AG20443 (cell line): ENCODE measurements at regions not wholly inside any gene's neighbourhood (a gene's known extent, or its start where the extent isn't known, plus 50 kb on each side); places are given as distances from the start of the nearest gene placed in this dataset.
A peak's percentile ranks its signal among the peaks of the same experiment; 100 is the strongest.
"Not testable (repeated sequence)": the region's sequence is repeated elsewhere in the genome, so short reads cannot be mapped to it uniquely, and the experiment has no call there.

Experiments used
- DNase-seq: peaks from one replicate; pipeline ENCODE4 v3.0.0; 2012; ENCODE audit warnings: low spot score, mixed read lengths

DNA sequence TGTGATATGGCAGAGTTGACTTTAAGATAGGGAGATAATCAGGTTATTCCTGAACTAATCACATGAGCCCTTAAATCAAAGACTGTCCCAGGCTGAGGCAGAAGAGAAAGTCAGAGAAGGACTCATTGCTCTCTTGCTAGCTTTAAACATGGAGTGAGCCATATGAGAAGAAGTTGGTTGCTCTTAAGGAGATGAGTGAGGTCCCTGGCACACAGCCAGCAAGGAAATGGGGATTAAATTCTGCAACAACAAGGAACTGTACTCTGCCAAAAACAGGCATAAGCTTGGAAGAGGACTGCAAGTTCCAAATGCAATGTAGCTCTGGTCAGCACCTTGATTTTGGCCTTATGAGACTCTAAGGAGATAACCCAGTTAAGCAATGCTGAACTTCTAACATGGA is 457.0 kb downstream of the PLOD2 start:
- no peak for DNase-seq

DNA sequence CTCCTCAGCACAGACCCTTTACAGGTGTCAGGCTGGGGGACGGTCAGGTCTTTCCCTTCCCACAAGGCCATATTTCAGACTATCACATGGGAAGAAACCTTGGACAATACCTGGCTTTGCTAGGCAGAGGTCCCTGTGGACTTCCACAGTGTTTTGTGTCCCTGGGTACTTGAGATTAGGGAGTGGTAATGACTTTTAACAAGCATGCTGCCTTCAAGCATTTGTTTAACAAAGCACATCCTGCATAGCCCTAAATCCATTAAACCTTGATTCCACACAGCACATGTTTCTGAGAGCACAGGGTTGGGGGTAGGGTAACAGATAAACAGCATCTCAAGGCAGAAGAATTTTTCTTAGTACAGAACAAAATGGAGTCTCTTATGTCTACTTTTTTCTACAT is 451.2 kb downstream of the PLOD2 start:
- DNase-seq, result not testable (repeated sequence)

DNA sequence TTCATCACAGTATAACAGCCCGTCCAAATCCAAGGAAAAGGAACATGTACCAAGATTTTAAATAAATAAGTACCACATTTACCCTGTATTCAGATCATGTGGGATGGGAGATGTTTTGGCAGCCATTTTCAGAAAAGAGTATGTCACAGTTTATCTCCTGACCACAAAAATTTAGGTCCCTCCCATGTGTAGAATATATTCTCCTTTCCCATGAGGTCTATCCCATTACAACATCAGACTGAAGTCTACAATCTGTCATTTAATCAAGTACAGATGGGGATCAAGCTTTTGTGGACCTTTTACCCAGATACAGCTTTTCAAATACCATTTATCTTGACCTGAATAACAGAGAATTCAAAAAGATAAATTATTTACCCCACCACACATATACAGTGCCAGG is 444.5 kb downstream of the PLOD2 start:
- DNase-seq, result no peak

DNA sequence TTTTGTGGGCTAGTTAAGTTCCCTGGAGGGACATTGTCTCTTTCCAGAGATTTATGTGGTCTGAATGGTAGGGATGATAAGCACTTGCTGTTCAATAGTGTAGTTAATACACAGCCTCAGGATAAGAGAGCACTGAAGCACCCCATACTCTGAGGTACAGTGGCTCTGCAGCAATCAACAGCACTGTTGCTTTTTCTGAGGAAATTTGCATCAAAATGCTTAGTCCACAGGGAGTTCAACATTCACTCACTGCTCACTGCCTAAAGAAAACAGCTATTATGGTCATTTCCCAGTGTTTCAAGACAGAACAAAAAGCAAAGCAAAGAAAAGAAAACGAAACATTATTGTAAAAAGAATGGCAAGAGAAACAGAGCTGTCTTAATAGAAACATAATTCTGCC is 441.9 kb downstream of the PLOD2 start:
- no peak for DNase-seq

DNA sequence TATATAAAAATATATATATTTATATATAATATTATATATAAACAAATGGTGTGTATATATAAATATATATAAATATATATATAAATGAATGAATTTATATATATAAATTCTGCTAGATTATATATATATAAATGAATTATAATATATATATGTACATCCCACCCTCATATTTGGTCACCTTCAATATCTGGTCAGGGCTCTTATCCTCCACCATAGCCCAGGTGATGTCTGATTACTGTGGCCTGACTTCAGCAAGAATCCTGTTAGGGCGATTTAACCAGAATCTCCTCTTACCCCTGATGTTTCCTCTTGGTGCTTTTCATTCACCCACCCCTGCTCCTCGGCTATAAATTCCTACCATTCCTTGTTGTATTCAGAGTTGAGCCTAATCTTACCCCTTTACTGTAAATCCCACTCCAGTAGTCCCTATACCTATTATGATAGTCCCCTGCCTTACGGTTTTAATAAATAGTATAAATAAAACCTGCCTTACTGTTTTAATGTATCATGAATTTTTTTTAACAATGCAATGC is 439.6 kb downstream of the PLOD2 start:
- DNase-seq, result no peak

DNA sequence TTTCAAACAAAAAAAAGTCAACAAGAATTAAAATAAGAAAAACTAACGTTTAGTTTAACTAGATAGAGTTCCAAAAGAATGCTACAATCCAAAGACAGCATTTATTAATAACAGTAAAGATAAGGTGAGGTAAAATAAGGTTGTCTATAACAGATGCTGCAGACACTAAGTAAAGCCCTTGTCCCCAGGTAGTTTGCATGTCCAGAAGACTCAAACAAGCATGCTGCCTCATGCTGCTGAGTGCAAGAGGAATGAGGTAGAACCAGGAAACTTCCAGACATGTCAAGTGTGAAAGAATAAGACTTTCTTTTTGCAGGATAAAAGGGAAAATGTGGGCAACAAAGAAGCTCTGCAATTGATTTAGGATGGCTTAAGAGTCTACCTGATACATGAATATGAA is 439.2 kb downstream of the PLOD2 start:
- no peak for DNase-seq

DNA sequence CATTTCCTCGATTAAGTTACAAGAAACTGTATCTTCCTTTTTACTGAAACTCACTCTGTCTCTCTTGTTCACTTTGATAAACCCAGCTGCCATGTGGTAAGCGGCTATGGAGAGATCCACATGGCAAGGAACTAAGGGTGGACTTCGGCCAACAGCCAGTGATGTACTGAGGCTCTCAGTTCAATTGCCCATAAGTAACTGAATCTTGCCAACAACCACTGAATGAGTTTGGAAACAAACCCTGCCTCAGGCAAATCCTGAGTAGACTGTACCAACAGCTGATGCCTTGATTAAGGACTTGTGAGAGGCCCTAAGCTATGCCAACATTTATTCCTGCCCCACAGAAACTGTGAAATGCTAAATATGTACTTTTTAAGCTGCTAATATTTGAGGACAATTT is 433.5 kb downstream of the PLOD2 start:
- no peak for DNase-seq

DNA sequence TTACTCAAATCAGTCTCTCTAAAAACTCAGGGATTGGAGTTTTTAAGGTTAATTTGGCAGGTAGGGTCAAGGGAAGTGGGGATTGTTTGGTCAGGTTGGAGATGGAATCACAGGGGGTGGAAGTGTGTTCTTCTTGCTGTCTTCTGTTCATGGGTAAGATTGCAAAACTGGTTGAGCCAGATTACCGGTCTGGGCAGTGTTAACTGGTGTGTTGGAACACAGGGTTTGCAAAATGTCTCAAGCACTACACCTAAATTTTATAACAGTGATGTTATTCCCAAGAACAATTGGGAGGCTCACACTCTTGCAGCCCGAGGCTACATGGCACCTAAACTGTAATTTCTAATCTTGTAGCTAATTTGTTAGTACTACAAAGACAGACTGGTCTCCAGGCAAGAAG is 425.4 kb downstream of the PLOD2 start:
- no peak for DNase-seq

DNA sequence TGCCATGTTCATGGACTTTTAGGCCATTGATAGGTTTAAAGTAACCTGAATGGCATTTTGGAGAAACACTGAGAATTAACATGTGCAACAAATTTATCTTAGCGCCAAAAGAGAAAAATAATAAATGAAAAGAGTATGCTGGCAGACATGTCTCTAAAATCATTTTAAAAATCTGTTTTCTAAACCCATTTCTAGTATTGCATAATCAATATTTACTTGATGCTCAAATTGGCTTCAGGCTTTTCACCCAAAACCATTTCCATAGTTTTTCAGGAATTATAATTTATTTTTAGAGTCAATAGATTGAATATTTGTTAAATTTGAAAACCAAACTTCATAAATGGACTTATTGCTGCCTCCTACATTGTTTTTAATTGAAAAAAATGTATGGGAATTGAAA is 423.0 kb downstream of the PLOD2 start:
- DNase-seq, result no peak

DNA sequence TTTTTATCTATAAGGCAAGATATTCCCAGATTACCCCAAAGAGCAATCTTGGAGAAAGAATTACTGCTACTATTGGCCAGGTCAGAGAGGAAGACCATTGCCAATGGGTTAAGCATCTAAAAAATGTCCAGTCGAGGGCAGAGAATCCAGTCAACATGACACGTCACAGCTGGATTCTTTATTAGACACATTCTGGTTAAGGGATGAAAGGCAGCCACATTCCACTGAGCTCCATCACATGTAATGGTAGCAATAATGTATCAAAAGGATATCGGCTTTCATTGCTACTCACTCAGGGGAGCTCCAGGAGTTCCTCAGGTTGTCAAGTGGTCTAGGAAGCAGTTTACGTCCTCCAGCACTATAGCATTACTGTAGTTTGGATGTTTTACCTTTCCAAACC is 421.1 kb downstream of the PLOD2 start:
- DNase-seq, result peak; percentile 19

DNA sequence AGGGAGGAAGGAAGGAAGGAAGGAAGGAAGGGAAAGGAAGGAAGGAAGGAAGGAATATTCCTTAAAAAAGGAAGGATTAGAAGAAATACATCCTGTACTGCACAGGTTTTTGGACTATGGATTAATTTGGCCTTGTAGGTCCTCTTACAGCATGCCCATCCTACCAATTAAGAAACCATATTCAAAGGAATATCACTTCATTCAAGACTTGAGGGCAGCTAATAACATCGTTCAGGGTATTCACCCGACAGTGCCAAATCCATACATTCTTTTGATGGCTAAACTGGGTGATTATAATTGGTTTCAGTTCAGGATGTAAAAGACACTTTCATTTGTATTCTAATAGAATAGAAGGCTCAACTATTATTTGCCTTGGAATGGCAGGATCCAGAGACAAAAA is 410.3 kb downstream of the PLOD2 start:
- no peak for DNase-seq

DNA sequence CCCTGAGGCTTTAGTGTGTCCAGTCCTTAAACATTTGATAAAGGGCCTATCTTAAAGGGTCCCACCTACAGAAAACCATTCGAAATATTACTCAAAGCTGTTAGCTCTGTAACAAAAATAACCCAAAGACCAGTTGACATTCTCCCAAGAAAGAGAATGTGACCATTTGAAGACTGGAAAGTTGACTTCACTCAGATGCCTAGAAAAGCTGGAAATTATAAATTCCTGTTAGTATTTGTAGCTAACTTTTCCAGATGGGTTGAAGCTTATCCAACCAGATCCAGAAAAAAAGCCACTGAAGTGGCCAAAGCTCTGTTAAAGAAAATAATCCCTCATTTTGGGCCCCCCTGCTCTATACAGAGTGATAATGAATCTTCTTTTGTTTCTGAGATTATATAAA is 408.4 kb downstream of the PLOD2 start:
- DNase-seq, result no peak

DNA sequence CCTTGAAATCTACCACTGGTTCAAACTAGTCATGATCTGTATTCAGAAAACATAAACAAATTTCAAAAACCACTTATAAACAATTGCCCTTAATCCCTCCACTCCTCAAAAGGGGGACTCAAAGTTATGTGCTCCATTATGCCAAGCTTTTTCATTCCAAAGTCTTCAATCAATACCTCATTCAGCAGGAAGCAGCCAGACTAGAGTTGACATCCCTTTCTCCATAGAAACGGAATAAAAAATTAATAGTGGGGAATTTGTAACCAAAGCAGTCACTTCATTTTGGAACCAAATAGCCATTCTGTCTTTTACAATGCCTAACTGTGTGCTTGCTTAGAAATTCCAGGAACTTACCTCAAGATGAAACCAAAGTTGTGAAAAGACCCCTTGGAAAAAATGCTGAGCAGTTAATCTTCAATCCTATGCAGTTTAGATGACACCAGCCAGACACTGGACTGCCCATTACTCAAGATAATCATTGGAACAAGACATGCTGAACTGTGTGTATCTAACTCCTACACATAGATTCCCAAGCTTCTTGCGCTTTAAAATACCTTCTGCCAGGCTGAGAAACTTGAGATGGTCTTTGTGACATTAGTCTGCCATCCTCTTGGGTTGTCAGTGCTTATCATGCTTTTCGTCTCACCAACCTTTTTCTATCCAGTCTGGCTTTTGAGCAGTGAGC is 406.2 kb downstream of the PLOD2 start:
- DNase-seq, result no peak

DNA sequence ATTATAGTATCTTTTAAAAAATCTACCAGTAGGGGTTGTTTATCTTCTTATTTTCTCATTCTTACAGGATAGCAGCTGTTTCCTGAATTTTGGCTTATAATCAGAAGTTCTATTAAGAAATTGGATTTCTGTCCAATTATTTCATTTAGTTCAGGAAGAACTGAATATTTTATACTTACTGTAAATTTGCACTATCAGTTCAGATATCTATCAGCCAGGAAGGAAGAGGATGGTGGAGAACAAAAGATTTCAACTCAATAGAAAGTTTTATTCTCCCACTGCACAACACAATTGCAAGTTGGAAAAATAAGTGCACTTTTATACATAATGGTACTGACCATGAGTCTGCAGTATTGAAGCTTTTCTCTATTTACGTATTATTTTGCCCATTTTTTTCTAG is 400.9 kb downstream of the PLOD2 start:
- DNase-seq, result no peak

DNA sequence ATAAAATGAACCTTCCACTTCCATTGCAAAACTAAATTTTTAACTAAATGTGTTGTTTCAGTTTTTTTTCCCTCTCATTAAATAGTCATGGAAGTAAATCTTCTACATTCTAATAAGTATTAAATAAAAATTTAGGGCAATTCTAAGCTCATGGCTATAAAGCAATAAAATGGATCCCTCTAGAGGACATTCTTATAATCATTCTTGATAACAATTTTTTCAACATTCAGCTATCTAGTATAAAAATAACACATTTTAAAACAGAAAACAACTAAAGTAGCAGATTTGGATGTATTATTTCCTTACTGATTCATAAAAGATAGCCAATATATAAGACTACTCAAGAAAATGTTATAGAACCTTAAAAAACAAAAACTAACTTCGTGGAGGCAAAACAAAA is 393.1 kb downstream of the PLOD2 start:
- DNase-seq, result no peak

DNA sequence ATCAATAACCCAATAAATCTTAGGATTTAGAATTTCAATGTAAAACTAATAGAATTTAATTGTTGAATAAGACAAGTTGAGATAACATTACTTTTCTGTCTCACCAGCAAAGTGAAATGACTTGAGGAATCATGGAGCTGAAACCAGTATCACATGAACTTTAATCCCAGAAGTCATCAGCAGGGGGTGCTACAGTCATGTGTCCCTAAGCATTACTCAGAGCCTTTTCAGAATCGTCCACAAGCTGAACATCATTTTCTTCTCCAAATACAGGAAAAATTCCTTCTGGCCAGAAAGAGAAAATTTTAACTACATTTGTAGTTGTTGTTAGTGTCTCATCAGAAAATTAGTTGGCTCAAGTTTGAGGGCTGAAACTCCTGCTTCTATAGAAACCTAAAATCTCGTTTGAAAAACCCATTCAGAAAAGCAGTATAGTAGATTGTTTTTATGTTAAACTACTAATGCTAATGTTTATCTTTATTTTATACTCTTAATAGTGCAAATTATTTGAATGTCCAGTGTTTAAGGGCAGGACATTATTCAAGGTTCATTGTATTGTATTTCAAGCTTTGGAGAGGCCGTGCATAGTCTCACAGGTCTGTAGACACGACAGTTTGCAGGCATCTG is 384.1 kb downstream of the PLOD2 start:
- peak; percentile 54 for DNase-seq

DNA sequence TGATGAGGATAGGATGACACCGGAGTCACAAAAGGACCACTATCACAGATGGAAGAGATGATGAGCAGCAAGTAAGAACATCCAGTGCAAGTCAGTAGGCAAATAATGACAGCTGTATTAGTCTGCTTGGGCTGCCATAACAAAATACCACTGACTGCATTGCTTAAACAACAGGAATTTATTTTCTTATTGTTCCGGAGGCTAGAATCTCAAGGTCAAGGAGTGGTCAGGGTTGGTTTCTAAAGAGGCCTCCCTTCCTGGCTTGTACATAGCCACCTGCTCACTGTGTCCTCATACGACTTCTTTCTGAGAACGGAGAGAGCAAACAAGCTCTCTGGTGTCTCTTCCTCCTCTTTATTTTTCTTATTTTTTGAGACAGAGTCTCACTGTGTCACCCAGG is 380.7 kb downstream of the PLOD2 start:
- no peak for DNase-seq

DNA sequence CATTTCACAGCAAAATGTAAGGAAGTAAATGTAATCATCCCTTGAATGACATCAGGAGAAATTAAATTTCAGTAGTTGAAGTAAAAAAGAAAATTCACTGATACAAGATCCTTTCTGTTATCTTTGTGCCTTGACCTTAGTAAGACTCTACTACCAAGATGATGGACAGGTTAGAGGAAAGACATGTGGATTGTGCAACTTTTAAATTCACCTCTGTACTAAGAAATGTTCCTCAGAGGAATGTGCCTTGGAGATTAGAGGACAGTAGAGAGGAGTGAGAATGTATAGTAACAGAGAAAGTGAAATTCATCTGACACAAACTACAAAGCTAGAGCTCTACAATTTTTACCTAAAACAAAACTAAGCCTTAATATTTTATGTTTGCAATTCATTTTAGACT is 375.3 kb downstream of the PLOD2 start:
- no peak for DNase-seq

DNA sequence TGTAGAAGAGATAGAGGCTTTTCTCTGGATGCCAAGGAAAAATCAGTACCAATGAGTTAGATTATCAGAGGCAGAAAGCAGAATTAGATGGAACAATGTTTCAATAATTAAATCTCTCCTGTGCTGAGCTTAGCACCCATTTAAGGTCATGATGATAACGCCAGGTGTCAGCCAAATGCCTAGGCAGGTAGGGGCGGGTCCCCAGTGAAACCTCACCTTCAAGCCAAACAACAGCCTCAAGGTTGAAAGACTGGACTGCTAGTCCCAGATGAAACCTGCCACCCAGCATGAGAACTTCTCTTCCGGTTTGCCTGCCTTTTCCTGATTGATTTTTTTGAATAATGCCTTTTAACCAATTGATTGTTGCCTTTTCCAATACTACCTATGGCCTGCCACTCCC is 363.0 kb downstream of the PLOD2 start:
- no peak for DNase-seq

DNA sequence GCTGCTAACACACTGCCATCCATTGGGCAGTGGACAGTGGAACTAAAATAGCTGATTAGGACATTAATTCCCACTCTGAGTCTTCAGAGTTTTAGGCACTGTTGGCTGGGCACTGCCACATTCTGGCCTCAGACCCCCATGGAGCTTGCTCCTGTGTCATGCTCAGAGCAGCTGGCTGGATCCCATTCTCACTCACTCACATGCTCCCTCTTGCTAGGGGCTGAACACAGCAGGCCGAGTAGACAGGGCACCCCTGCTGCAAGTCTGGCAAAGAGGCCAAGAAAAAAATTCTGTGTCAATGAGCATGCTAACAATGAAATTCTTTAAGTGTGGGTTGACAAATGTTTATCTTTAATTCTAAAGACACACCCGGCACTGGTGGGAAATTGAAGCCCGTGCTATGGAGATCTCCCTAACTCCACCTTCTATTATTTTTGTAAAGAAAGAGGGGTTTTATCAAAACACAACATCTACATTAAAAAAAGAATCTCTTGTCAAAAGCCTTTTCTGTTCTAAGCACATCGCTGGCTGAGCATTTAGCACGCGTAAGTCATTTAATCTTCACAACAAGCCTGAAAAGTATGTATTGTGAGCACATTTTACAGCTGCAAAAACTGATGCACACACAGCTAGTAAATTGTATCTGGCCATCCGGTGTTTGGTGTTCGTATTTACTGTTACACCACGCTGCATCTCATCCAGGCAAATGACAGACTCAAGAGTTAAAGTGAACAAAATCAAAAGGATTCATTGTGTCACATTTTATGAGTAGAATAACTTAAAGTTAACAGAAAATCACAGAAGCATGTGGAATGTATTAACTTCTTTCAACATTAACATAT is 362.1 kb downstream of the PLOD2 start:
- no peak for DNase-seq

DNA sequence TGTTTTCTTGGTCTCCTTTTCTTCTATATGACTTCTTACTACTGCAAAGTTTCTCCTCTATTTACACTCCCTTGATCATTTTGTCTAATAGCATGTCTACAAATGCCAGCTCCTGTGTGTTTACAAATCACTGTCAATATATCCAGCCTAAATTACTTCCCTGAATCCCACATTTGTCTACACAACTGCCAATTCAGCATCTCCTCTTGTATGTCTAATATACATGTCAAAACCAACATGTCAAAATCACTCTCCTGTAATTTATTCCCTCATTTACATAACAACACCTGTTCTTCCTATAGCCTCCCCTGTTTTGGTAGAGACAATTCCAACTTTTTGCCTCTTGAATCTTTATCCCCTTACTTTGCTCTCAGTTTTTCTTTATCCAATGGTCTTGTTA is 359.3 kb downstream of the PLOD2 start:
- DNase-seq, result no peak

DNA sequence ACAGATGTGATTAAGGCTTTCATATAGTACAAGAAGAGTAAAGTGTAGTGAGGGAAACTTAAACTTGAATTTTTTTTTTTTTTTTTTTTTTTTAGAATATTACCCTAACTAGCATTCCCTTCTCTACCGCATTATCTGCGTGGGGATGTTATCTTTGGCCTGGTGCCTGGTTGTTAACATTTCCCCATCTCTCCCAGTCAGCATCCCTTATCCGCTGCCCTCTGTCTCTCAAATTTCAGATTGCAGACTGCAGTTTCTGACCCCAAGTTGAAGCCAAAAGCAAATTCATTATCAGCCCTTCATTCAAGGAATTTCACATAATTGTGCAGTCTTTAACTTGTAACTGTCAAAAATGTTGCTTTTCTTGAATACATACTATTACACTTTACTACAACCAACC is 353.0 kb downstream of the PLOD2 start:
- peak; percentile 12 for DNase-seq

DNA sequence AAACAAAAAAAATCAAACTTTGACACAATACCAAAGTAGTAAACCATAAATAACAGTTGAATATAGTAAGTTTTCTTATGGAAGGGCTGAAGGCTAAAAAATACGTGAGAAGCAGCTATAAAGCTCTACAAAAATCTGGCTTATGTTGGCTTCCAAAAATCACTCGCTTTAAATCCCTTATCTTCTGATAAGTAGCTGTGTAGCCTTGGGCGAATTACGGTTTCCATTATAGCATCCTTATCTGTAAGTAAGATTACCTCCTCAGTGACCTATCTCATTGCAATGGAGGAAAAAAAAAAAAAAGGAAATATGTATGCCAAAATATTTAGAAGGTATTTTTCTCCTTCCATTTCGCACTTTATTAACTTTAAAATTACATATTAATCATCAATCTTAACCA is 348.6 kb downstream of the PLOD2 start:
- no peak for DNase-seq
